H9 (cell line): ENCODE measurements at regions not wholly inside any gene's neighbourhood (a gene's known extent, or its start where the extent isn't known, plus 50 kb on each side); places are given as distances from the start of the nearest gene placed in this dataset.

Experiments used
- DNase-seq: peaks from one replicate; pipeline ENCODE4 v3.0.0-alpha.2; 2017
- H2AFZ ChIP-seq: one replicate; pipeline ENCODE4 v1.6.1; 2013; ENCODE audit warnings: mild to moderate bottlenecking, low read length, control low read depth, moderate library complexity
- H2AK5ac ChIP-seq: 2 replicates; pipeline ENCODE4 v1.6.1; 2013; ENCODE audit warnings: low read length, control low read depth, mixed read lengths; ENCODE audit not compliant: insufficient read length
- H2BK120ac ChIP-seq: one replicate; pipeline ENCODE4 v1.6.1; 2013; ENCODE audit warnings: low read depth, mild to moderate bottlenecking, low read length, control low read depth, inconsistent platforms; ENCODE audit not compliant: poor library complexity, severe bottlenecking
- H2BK12ac ChIP-seq: 2 replicates; pipeline ENCODE4 v1.6.1; 2013; ENCODE audit warnings: low read length, control low read depth, mixed read lengths, low read depth; ENCODE audit not compliant: insufficient read length
- H2BK15ac ChIP-seq: 2 replicates; pipeline ENCODE4 v1.6.1; 2013; ENCODE audit warnings: low read depth, low read length, control low read depth
- H2BK20ac ChIP-seq: one replicate; pipeline ENCODE4 v1.6.1; 2013; ENCODE audit warnings: low read depth, mild to moderate bottlenecking, low read length, control low read depth, inconsistent platforms; ENCODE audit not compliant: poor library complexity, severe bottlenecking
- H2BK5ac ChIP-seq: 2 replicates; pipeline ENCODE4 v1.6.1; 2013; ENCODE audit warnings: low read length, control low read depth, mixed read lengths; ENCODE audit not compliant: insufficient read length
- H3K14ac ChIP-seq: 2 replicates; pipeline ENCODE4 v1.6.1; 2013; ENCODE audit warnings: low read length, control low read depth; ENCODE audit not compliant: insufficient read depth
- H3K18ac ChIP-seq: 2 replicates; pipeline ENCODE4 v1.6.1; 2013; ENCODE audit warnings: low read depth, mild to moderate bottlenecking, mixed read lengths, low read length, control low read depth; ENCODE audit not compliant: insufficient read length
- H3K23ac ChIP-seq: 2 replicates; pipeline ENCODE4 v1.6.1; 2013; ENCODE audit warnings: low read length, control low read depth, mixed read lengths, low read depth; ENCODE audit not compliant: insufficient read length
- H3K23me2 ChIP-seq: 2 replicates; pipeline ENCODE4 v1.6.1; 2013; ENCODE audit warnings: low read depth, mild to moderate bottlenecking, mixed read lengths, low read length, control low read depth; ENCODE audit not compliant: insufficient read length, poor library complexity, severe bottlenecking
- H3K27ac ChIP-seq: 2 replicates; pipeline ENCODE4 v1.5.1; 2013; ENCODE audit warnings: low read length, control low read depth, mixed read lengths, low read depth; ENCODE audit not compliant: insufficient read length
- H3K27me3 ChIP-seq: 2 replicates; pipeline ENCODE4 v1.6.1; 2013; ENCODE audit warnings: low read length, control low read depth, inconsistent platforms; ENCODE audit not compliant: insufficient read depth
- H3K4ac ChIP-seq: 2 replicates; pipeline ENCODE4 v1.6.1; 2013; ENCODE audit warnings: low read depth, mild to moderate bottlenecking, control low read depth, inconsistent platforms, low read length, moderate library complexity
- H3K4me1 ChIP-seq: 2 replicates; pipeline ENCODE4 v1.6.1; 2013; ENCODE audit warnings: low read length, control low read depth, inconsistent platforms; ENCODE audit not compliant: insufficient read depth
- H3K4me2 ChIP-seq: 2 replicates; pipeline ENCODE4 v1.6.1; 2013; ENCODE audit warnings: low read length, control low read depth, mixed read lengths; ENCODE audit not compliant: insufficient read length, insufficient read depth
- H3K56ac ChIP-seq: 2 replicates; pipeline ENCODE4 v1.6.1; 2013; ENCODE audit warnings: low read depth, mild to moderate bottlenecking, mixed read lengths, low read length, control low read depth; ENCODE audit not compliant: insufficient read length
- H3K79me1 ChIP-seq: 2 replicates; pipeline ENCODE4 v1.6.1; 2013; ENCODE audit warnings: low read depth, mild to moderate bottlenecking, moderate library complexity, low read length, control low read depth, inconsistent platforms; ENCODE audit not compliant: insufficient read depth, poor library complexity, severe bottlenecking
- H3K79me2 ChIP-seq: 2 replicates; pipeline ENCODE4 v1.6.1; 2013; ENCODE audit warnings: low read length, control low read depth, inconsistent platforms; ENCODE audit not compliant: insufficient read depth
- H3K9ac ChIP-seq: 2 replicates; pipeline ENCODE4 v1.6.1; 2013; ENCODE audit warnings: low read length, control low read depth, mixed read lengths; ENCODE audit not compliant: insufficient read length; ENCODE audit errors: extremely low read depth
- H3K9me3 ChIP-seq: one replicate; pipeline ENCODE4 v1.6.1; 2013; ENCODE audit warnings: low read depth, low read length, inconsistent platforms; ENCODE audit not compliant: control insufficient read depth
- H3T11ph ChIP-seq: one replicate; pipeline ENCODE4 v1.6.1; 2013; ENCODE audit warnings: mild to moderate bottlenecking, low read length, control low read depth, inconsistent platforms
- H4K20me1 ChIP-seq: one replicate; pipeline ENCODE4 v1.6.1; 2013; ENCODE audit not compliant: control insufficient read depth, insufficient read length, insufficient read depth
- H4K5ac ChIP-seq: 2 replicates; pipeline ENCODE4 v1.6.1; 2013; ENCODE audit warnings: low read depth, mild to moderate bottlenecking, mixed read lengths, low read length, control low read depth; ENCODE audit not compliant: insufficient read length
- H4K8ac ChIP-seq: replicated peaks from 2 replicates; pipeline ENCODE4 v1.6.1; 2013; ENCODE audit warnings: low read length, control low read depth, mixed read lengths, low read depth; ENCODE audit not compliant: insufficient read length
- H4K91ac ChIP-seq: 2 replicates; pipeline ENCODE4 v1.6.1; 2013; ENCODE audit warnings: low read depth, mild to moderate bottlenecking, moderate library complexity, mixed read lengths, low read length, control low read depth; ENCODE audit not compliant: insufficient read length
- H3K27ac Mint-ChIP-seq, 3 experiments: 2 replicates in 2 of 3; 3 replicates in 1 of 3; pipeline ENCODE4 v1.8.0; 2020 to 2021; ENCODE audit warnings: mixed read lengths in 3 of 3, mild to moderate bottlenecking in 1 of 3, moderate library complexity in 1 of 3
- H3K27me3 Mint-ChIP-seq: 2 replicates; pipeline ENCODE4 v1.8.0; 2021; ENCODE audit warnings: low read depth, mild to moderate bottlenecking, moderate library complexity, mixed read lengths
- H3K36me3 Mint-ChIP-seq, 3 experiments: 2 replicates in 2 of 3; 3 replicates in 1 of 3; pipeline ENCODE4 v1.8.0; 2020 to 2021; ENCODE audit warnings: low read depth in 3 of 3, mixed read lengths in 3 of 3; ENCODE audit not compliant: insufficient read depth in 1 of 3
- H3K4me1 Mint-ChIP-seq, 2 experiments: 2 replicates each; pipeline ENCODE4 v1.8.0; 2020; ENCODE audit warnings: mixed read lengths in 2 of 2
- H3K4me3 Mint-ChIP-seq, 2 experiments: 2 replicates in 1 of 2; 3 replicates in 1 of 2; pipeline ENCODE4 v1.8.0; 2020 to 2021; ENCODE audit warnings: mild to moderate bottlenecking in 2 of 2, mixed read lengths in 2 of 2, moderate library complexity in 1 of 2
- H3K9me3 Mint-ChIP-seq, 2 experiments: 2 replicates in 1 of 2; 3 replicates in 1 of 2; pipeline ENCODE4 v1.8.0; 2020; ENCODE audit warnings: mild to moderate bottlenecking in 2 of 2, mixed read lengths in 2 of 2, moderate library complexity in 1 of 2
- WGBS: extraction: QIAGEN DNeasy Blood & Tissue Kit; methylation state at CpG from one replicate; pipeline ENCODE4 v1.1.7; 2013; ENCODE audit warnings: missing lambda C conversion rate, low lambda C conversion rate, mixed read lengths; ENCODE audit not compliant: insufficient read length; ENCODE audit errors: extremely low coverage; 5-methylcytosine and 5-hydroxymethylcytosine counted together
- TF ChIP-seq, protein P1 (sequence below): fragments of 200-600 bp; sonication (generic); conservative IDR thresholded peaks from 3 replicates; pipeline ENCODE4 v1.8.0; 2021; ENCODE audit warnings: antibody characterized with exemption, mild to moderate bottlenecking

- H3K79me2 ChIP-seq: no peaks in the 10 kb centered on the region
- H3K9me3 ChIP-seq: no peaks in the 10 kb centered on the region
- no peak overlapping the region for H3K9ac ChIP-seq
- no peak overlapping the region for H3K4me2 ChIP-seq
- H3K23me2 ChIP-seq: no peaks in the 10 kb centered on the region
- Mint-ChIP-seq H3K27me3 (no peaks in the 10 kb centered on the region), H3K4me1 (no peaks in the 10 kb centered on the region), H3K9me3 (peaks cover 0 to 2% of the 10 kb centered on the region in 2 experiments; a peak in 2 of 5 replicates), H3K36me3 (no peaks in the 10 kb centered on the region; a peak in 1 of 7 replicates), H3K4me3 (no peak overlapping the region), H3K27ac (no peak overlapping the region)
- no peaks in the 10 kb centered on the region for H3K4me1 ChIP-seq
- no peak overlapping the region for H2BK20ac ChIP-seq
- no peaks in the 10 kb centered on the region for H3K27me3 ChIP-seq
- H3K4ac ChIP-seq: no peak overlapping the region
- H3T11ph ChIP-seq: no peak overlapping the region
- no peak for DNase-seq
- no peak overlapping the region for H3K14ac ChIP-seq
- H3K18ac ChIP-seq: no peak overlapping the region
- H3K27ac ChIP-seq: no peak overlapping the region
- no peak overlapping the region for H3K56ac ChIP-seq
- H4K91ac ChIP-seq: no peak overlapping the region
- no peak overlapping the region for H3K23ac ChIP-seq
- H2BK15ac ChIP-seq: no peak overlapping the region
- no peak overlapping the region for H4K5ac ChIP-seq
- no peak overlapping the region for H2BK5ac ChIP-seq
- no peak overlapping the region for H2BK12ac ChIP-seq
- H4K8ac ChIP-seq: no peak overlapping the region
- H2AFZ ChIP-seq: no peak overlapping the region
- H3K79me1 ChIP-seq: no peaks in the 10 kb centered on the region
- no peaks in the 10 kb centered on the region for H4K20me1 ChIP-seq
- H2BK120ac ChIP-seq: no peak overlapping the region
- TF ChIP-seq, protein P1, sequence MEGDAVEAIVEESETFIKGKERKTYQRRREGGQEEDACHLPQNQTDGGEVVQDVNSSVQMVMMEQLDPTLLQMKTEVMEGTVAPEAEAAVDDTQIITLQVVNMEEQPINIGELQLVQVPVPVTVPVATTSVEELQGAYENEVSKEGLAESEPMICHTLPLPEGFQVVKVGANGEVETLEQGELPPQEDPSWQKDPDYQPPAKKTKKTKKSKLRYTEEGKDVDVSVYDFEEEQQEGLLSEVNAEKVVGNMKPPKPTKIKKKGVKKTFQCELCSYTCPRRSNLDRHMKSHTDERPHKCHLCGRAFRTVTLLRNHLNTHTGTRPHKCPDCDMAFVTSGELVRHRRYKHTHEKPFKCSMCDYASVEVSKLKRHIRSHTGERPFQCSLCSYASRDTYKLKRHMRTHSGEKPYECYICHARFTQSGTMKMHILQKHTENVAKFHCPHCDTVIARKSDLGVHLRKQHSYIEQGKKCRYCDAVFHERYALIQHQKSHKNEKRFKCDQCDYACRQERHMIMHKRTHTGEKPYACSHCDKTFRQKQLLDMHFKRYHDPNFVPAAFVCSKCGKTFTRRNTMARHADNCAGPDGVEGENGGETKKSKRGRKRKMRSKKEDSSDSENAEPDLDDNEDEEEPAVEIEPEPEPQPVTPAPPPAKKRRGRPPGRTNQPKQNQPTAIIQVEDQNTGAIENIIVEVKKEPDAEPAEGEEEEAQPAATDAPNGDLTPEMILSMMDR: no peak
- H2AK5ac ChIP-seq: no peak overlapping the region
- no CpG with 5 or more reads among the region's 4 CpGs for WGBS
Measured at GRCh38 chr4:178453057-178453456, 1010.8 kb upstream of the AGA start.
